ENCODE measurements at regions not wholly inside any gene's neighbourhood (a gene's known extent, or its start where the extent isn't known, plus 50 kb on each side); places are given as distances from the start of the nearest gene placed in this dataset.

DNA sequence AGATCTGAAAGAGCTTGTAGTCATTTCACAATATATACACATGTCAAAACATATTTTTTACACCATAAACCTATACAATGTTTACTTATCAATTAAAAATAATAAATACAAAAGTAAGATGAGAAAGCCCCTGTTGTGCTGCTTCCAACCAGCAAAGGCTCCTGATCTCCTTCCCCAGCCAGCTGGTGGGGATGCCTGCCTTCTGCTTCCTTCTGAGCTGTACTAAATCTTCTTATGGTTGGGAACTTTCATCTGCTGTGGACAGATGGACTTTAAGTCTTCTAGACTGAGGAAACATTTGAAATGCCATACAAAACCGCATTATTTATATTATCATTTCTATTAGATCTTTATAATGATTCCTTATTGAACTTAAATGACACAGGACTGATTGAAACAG lies 745.3 kb upstream of the CHD1 start:
- TF ChIP-seq, protein P1, sequence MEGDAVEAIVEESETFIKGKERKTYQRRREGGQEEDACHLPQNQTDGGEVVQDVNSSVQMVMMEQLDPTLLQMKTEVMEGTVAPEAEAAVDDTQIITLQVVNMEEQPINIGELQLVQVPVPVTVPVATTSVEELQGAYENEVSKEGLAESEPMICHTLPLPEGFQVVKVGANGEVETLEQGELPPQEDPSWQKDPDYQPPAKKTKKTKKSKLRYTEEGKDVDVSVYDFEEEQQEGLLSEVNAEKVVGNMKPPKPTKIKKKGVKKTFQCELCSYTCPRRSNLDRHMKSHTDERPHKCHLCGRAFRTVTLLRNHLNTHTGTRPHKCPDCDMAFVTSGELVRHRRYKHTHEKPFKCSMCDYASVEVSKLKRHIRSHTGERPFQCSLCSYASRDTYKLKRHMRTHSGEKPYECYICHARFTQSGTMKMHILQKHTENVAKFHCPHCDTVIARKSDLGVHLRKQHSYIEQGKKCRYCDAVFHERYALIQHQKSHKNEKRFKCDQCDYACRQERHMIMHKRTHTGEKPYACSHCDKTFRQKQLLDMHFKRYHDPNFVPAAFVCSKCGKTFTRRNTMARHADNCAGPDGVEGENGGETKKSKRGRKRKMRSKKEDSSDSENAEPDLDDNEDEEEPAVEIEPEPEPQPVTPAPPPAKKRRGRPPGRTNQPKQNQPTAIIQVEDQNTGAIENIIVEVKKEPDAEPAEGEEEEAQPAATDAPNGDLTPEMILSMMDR (IDR thresholded peaks at IDR 0.05): no peak
- TF ChIP-seq POLR2A (IDR thresholded peaks at IDR 0.05): no peak
